Tibial artery (tissue), 4 donors: ENCODE measurements at regions not wholly inside any gene's neighbourhood (a gene's known extent, or its start where the extent isn't known, plus 50 kb on each side); places are given as distances from the start of the nearest gene placed in this dataset.

Source experiments
- DNase-seq, 2 donors: peaks; one replicate each; pipeline ENCODE4 v3.0.0-alpha.2; 2019
- H3K27ac ChIP-seq, 2 donors: fragments of 200-600 bp; sonication (generic) in 1 of 2; 1 replicate in 1 of 2; 2 replicates in 1 of 2; pipeline ENCODE4 v1.5.1; 2018 to 2019; ENCODE audit warnings: mild to moderate bottlenecking in 1 of 2
- H3K27me3 ChIP-seq, 2 donors: fragments of 200-600 bp; sonication (generic) in 1 of 2; one replicate each; pipeline versions ENCODE4 v1.5.1 to v1.6.0; 2016 to 2019
- H3K36me3 ChIP-seq, 3 donors: fragments of 200-600 bp; sonication (generic) in 2 of 3; one replicate each; pipeline ENCODE4 v1.5.1; 2016 to 2019; ENCODE audit warnings: mild to moderate bottlenecking in 2 of 3
- H3K4me1 ChIP-seq, 4 donors: fragments of 200-600 bp; sonication (generic) in 2 of 4; 1 replicate in 3 of 4; 2 replicates in 1 of 4; pipeline ENCODE4 v1.5.1; 2016 to 2019
- H3K4me3 ChIP-seq, 2 donors: fragments of 200-600 bp; sonication (generic) in 1 of 2; 1 replicate in 1 of 2; 2 replicates in 1 of 2; pipeline ENCODE4 v1.5.1; 2018 to 2019; ENCODE audit warnings: mild to moderate bottlenecking in 2 of 2
- H3K9me3 ChIP-seq, 3 donors: fragments of 200-600 bp; sonication (generic) in 1 of 3; one replicate each; pipeline ENCODE4 v1.5.1; 2016 to 2019
- CTCF ChIP-seq, 2 experiments: fragments of 200-600 bp in 1 of 2; fragments of 450-650 bp in 1 of 2; IDR thresholded peaks; one replicate each; pipeline ENCODE4 v1.5.1; 2017 to 2019; ENCODE audit warnings: antibody characterized with exemption in 2 of 2, mild to moderate bottlenecking in 1 of 2, moderate library complexity in 1 of 2
- intact Hi-C: fragments of 100-400 bp; cut with DNase I; formaldehyde crosslinking; loops from one replicate; pipeline ENCODE4 v1.15.0; 2023; ENCODE audit warnings: low total_unique reads

GRCh38 chr12:18849761-18850160 is 111.8 kb downstream of the CAPZA3 start:
- Histone ChIP-seq H3K9me3 (no peaks in the 10 kb centered on the region), H3K4me1 (no peaks in the 10 kb centered on the region), H3K27me3 (no peaks in the 10 kb centered on the region), H3K27ac (no peak overlapping the region), H3K4me3 (no peak overlapping the region), H3K36me3 (no peaks in the 10 kb centered on the region)
- TF ChIP-seq CTCF (IDR thresholded peaks at IDR 0.05): no peak
- no peak for DNase-seq
- intact Hi-C loops: no loop called here

GRCh38 chr12:18850752-18851151 is 112.8 kb downstream of the CAPZA3 start:
- intact Hi-C loops: no loop called here
- H3K27ac ChIP-seq: no peak overlapping the region
- no peak for DNase-seq
- H3K27me3 ChIP-seq: no peaks in the 10 kb centered on the region
- no peak overlapping the region for H3K4me3 ChIP-seq
- TF ChIP-seq CTCF (IDR thresholded peaks at IDR 0.05): no peak
- H3K9me3 ChIP-seq: no peaks in the 10 kb centered on the region
- no peaks in the 10 kb centered on the region for H3K4me1 ChIP-seq
- H3K36me3 ChIP-seq: no peaks in the 10 kb centered on the region

- H3K4me1 ChIP-seq: no peaks in the 10 kb centered on the region
- H3K27me3 ChIP-seq: no peaks in the 10 kb centered on the region
- intact Hi-C loops: no loop called here
- H3K27ac ChIP-seq: no peak overlapping the region
- no peaks in the 10 kb centered on the region for H3K9me3 ChIP-seq
- no peak overlapping the region for H3K4me3 ChIP-seq
- no peak for TF ChIP-seq CTCF (IDR thresholded peaks at IDR 0.05)
- no peaks in the 10 kb centered on the region for H3K36me3 ChIP-seq
- no peak for DNase-seq
Observed at GRCh38 chr12:18851271-18851670, 113.4 kb downstream of the CAPZA3 start.

- H3K36me3 ChIP-seq: no peaks in the 10 kb centered on the region
- no peaks in the 10 kb centered on the region for H3K27me3 ChIP-seq
- no peak for TF ChIP-seq CTCF (IDR thresholded peaks at IDR 0.05)
- H3K4me1 ChIP-seq: no peaks in the 10 kb centered on the region
- intact Hi-C loops: no loop called here
- DNase-seq: no peak
- H3K27ac ChIP-seq: no peak overlapping the region
- H3K4me3 ChIP-seq: no peak overlapping the region
- H3K9me3 ChIP-seq: no peaks in the 10 kb centered on the region
Observed at GRCh38 chr12:18853570-18854366, 115.8 kb downstream of the CAPZA3 start.

- DNase-seq: no peak
- H3K4me3 ChIP-seq: no peak overlapping the region
- no peak for TF ChIP-seq CTCF (IDR thresholded peaks at IDR 0.05)
- H3K27ac ChIP-seq: no peak overlapping the region
- H3K27me3 ChIP-seq: no peaks in the 10 kb centered on the region
- intact Hi-C loops: no loop called here
- H3K4me1 ChIP-seq: no peaks in the 10 kb centered on the region
- no peaks in the 10 kb centered on the region for H3K9me3 ChIP-seq
- no peaks in the 10 kb centered on the region for H3K36me3 ChIP-seq
Observed at GRCh38 chr12:18857656-18858055, 119.7 kb downstream of the CAPZA3 start.
